HG03139 (cell line): ENCODE measurements at regions not wholly inside any gene's neighbourhood (a gene's known extent, or its start where the extent isn't known, plus 50 kb on each side); places are given as distances from the start of the nearest gene placed in this dataset.

Experiments
- ATAC-seq: cut with Tn5 transposase; IDR thresholded peaks from one replicate; pipeline ENCODE4 v1.9.1; 2021; ENCODE audit not compliant: unreplicated experiment

GRCh38 chr12:13451776-13452175, 255.2 kb downstream of the EMP1 start:
- ATAC-seq = no peak

GRCh38 chr12:13450231-13451080, 253.9 kb downstream of the EMP1 start:
- ATAC-seq = no peak

GRCh38 chr12:13444076-13444475, 247.6 kb downstream of the EMP1 start:
- ATAC-seq = no peak

GRCh38 chr12:13443498-13443897, 247.0 kb downstream of the EMP1 start:
- ATAC-seq = no peak

GRCh38 chr12:13443028-13443427, 246.5 kb downstream of the EMP1 start:
- ATAC-seq = no peak

GRCh38 chr12:13442457-13442856, 245.9 kb downstream of the EMP1 start:
- no peak for ATAC-seq

- ATAC-seq = no peak
Measured at GRCh38 chr12:13440844-13441243, 244.3 kb downstream of the EMP1 start.

GRCh38 chr12:13437541-13437940, 241.0 kb downstream of the EMP1 start:
- ATAC-seq = no peak

- no peak for ATAC-seq
Measured at GRCh38 chr12:13436696-13437391, 240.3 kb downstream of the EMP1 start.

- no peak for ATAC-seq
Measured at GRCh38 chr12:13436182-13436581, 239.7 kb downstream of the EMP1 start.

GRCh38 chr12:13435235-13435933, 238.9 kb downstream of the EMP1 start:
- no peak for ATAC-seq

GRCh38 chr12:13433768-13434167, 237.2 kb downstream of the EMP1 start:
- no peak for ATAC-seq

- no peak for ATAC-seq
Measured at GRCh38 chr12:13431041-13431440, 234.5 kb downstream of the EMP1 start.

GRCh38 chr12:13428538-13429265, 232.2 kb downstream of the EMP1 start:
- no peak for ATAC-seq

GRCh38 chr12:13425766-13426165, 229.2 kb downstream of the EMP1 start:
- ATAC-seq = no peak

GRCh38 chr12:13422291-13422690, 225.8 kb downstream of the EMP1 start:
- no peak for ATAC-seq

GRCh38 chr12:13417516-13417915, 221.0 kb downstream of the EMP1 start:
- ATAC-seq = no peak

- ATAC-seq = no peak
Measured at GRCh38 chr12:13411287-13411686, 214.8 kb downstream of the EMP1 start.

- ATAC-seq = no peak
Measured at GRCh38 chr12:13405961-13406703, 209.6 kb downstream of the EMP1 start.
